GM19395 (cell line): ENCODE measurements at regions not wholly inside any gene's neighbourhood (a gene's known extent, or its start where the extent isn't known, plus 50 kb on each side); places are given as distances from the start of the nearest gene placed in this dataset.
"Not testable (repeated sequence)": the region's sequence is repeated elsewhere in the genome, so short reads cannot be mapped to it uniquely, and the experiment has no call there.

Experiments
- ATAC-seq: cut with Tn5 transposase; IDR thresholded peaks from one replicate; pipeline ENCODE4 v1.9.1; 2021; ENCODE audit warnings: mild to moderate bottlenecking, moderate library complexity; ENCODE audit not compliant: unreplicated experiment

- ATAC-seq = no peak
These were observed 173.2 kb upstream of the COPS8 start for GRCh38 chr2:236912326-236913120.

GRCh38 chr2:236915186-236915585 lies 170.5 kb upstream of the COPS8 start:
- ATAC-seq = no peak

GRCh38 chr2:236915726-236916125 lies 170.0 kb upstream of the COPS8 start:
- ATAC-seq = no peak

GRCh38 chr2:236916181-236916580 lies 169.5 kb upstream of the COPS8 start:
- no peak for ATAC-seq

GRCh38 chr2:236916651-236917050 lies 169.0 kb upstream of the COPS8 start:
- no peak for ATAC-seq

- ATAC-seq = no peak
These were observed 168.5 kb upstream of the COPS8 start for GRCh38 chr2:236917164-236917563.

GRCh38 chr2:236918545-236918944 lies 167.1 kb upstream of the COPS8 start:
- ATAC-seq = no peak

- ATAC-seq = no peak
These were observed 166.5 kb upstream of the COPS8 start for GRCh38 chr2:236919209-236919608.

GRCh38 chr2:236919801-236920379 lies 165.8 kb upstream of the COPS8 start:
- not testable (repeated sequence) for ATAC-seq

GRCh38 chr2:236922061-236922460 lies 163.6 kb upstream of the COPS8 start:
- no peak for ATAC-seq

- no peak for ATAC-seq
These were observed 157.2 kb upstream of the COPS8 start for GRCh38 chr2:236928380-236929037.

- no peak for ATAC-seq
These were observed 152.8 kb upstream of the COPS8 start for GRCh38 chr2:236932831-236933361.

GRCh38 chr2:236934166-236934565 lies 151.5 kb upstream of the COPS8 start:
- ATAC-seq = no peak

GRCh38 chr2:236934656-236935055 lies 151.0 kb upstream of the COPS8 start:
- ATAC-seq = no peak

- no peak for ATAC-seq
These were observed 150.6 kb upstream of the COPS8 start for GRCh38 chr2:236935083-236935482.

- ATAC-seq = no peak
These were observed 149.9 kb upstream of the COPS8 start for GRCh38 chr2:236935631-236936445.

GRCh38 chr2:236936446-236936940 lies 149.2 kb upstream of the COPS8 start:
- ATAC-seq = no peak

GRCh38 chr2:236938126-236938525 lies 147.6 kb upstream of the COPS8 start:
- ATAC-seq = no peak

- ATAC-seq = no peak
These were observed 146.4 kb upstream of the COPS8 start for GRCh38 chr2:236939271-236939670.

- no peak for ATAC-seq
These were observed 145.9 kb upstream of the COPS8 start for GRCh38 chr2:236939721-236940231.

- ATAC-seq = no peak
These were observed 145.2 kb upstream of the COPS8 start for GRCh38 chr2:236940497-236940896.
